NCI-H1092 (cell line): ENCODE measurements at regions not wholly inside any gene's neighbourhood (a gene's known extent, or its start where the extent isn't known, plus 50 kb on each side); places are given as distances from the start of the nearest gene placed in this dataset.
"Not testable (repeated sequence)": the region's sequence is repeated elsewhere in the genome, so short reads cannot be mapped to it uniquely, and the experiment has no call there.

Experiments used
- DNase-seq: peaks from one replicate; lab custom pipeline; 2025; lab: John Stamatoyannopoulos, UW

- DNase-seq = no peak
These were observed 57.9 kb downstream of the DNAJB9 start for GRCh38 chr7:108627476-108628051.

GRCh38 chr7:108628678-108629077, 59.0 kb downstream of the DNAJB9 start:
- DNase-seq = no peak

- DNase-seq = peak; percentile 75
These were observed 60.2 kb downstream of the DNAJB9 start for GRCh38 chr7:108629651-108630400.

GRCh38 chr7:108634036-108634435, 64.4 kb downstream of the DNAJB9 start:
- no peak for DNase-seq

GRCh38 chr7:108634535-108634934, 64.9 kb downstream of the DNAJB9 start:
- no peak for DNase-seq

- no peak for DNase-seq
These were observed 67.5 kb downstream of the DNAJB9 start for GRCh38 chr7:108637049-108637621.

- DNase-seq = no peak
These were observed 72.5 kb downstream of the DNAJB9 start for GRCh38 chr7:108642126-108642525.

- no peak for DNase-seq
These were observed 73.5 kb downstream of the DNAJB9 start for GRCh38 chr7:108643136-108643535.

- DNase-seq = no peak
These were observed 79.3 kb downstream of the DNAJB9 start for GRCh38 chr7:108648989-108649388.

GRCh38 chr7:108650467-108650866, 80.8 kb downstream of the DNAJB9 start:
- DNase-seq = no peak

GRCh38 chr7:108652886-108653285, 83.2 kb downstream of the DNAJB9 start:
- no peak for DNase-seq

- no peak for DNase-seq
These were observed 83.9 kb downstream of the DNAJB9 start for GRCh38 chr7:108653526-108653925.

GRCh38 chr7:108657140-108657726, 87.6 kb downstream of the DNAJB9 start:
- not testable (repeated sequence) for DNase-seq

- no peak for DNase-seq
These were observed 89.6 kb downstream of the DNAJB9 start for GRCh38 chr7:108659261-108659660.

- no peak for DNase-seq
These were observed 90.2 kb downstream of the DNAJB9 start for GRCh38 chr7:108659867-108660266.

- DNase-seq = peak; percentile 27
These were observed 90.8 kb downstream of the DNAJB9 start for GRCh38 chr7:108660465-108660864.

GRCh38 chr7:108662783-108663362, 93.2 kb downstream of the DNAJB9 start:
- no peak for DNase-seq

GRCh38 chr7:108663701-108664100, 94.0 kb downstream of the DNAJB9 start:
- no peak for DNase-seq

GRCh38 chr7:108667216-108667615, 97.5 kb downstream of the DNAJB9 start:
- DNase-seq = no peak

- DNase-seq = no peak
These were observed 100.3 kb downstream of the DNAJB9 start for GRCh38 chr7:108669958-108670357.

GRCh38 chr7:108673699-108674098, 104.0 kb downstream of the DNAJB9 start:
- not testable (repeated sequence) for DNase-seq

GRCh38 chr7:108684629-108685028, 115.0 kb downstream of the DNAJB9 start:
- DNase-seq = no peak

GRCh38 chr7:108686494-108686893, 116.8 kb downstream of the DNAJB9 start:
- DNase-seq = no peak
